Stimulated activated CD4-positive, alpha-beta T cell treated with anti-CD3 and anti-CD28 coated beads, Interleukin-2, amount 100 ng/mL, for 24 hours (primary cell): ENCODE measurements at regions not wholly inside any gene's neighbourhood (a gene's known extent, or its start where the extent isn't known, plus 50 kb on each side); places are given as distances from the start of the nearest gene placed in this dataset.

Experiments used
- DNase-seq, 2 donors: peaks; one replicate each; pipeline ENCODE4 v3.0.0-alpha.2; 2020

DNA sequence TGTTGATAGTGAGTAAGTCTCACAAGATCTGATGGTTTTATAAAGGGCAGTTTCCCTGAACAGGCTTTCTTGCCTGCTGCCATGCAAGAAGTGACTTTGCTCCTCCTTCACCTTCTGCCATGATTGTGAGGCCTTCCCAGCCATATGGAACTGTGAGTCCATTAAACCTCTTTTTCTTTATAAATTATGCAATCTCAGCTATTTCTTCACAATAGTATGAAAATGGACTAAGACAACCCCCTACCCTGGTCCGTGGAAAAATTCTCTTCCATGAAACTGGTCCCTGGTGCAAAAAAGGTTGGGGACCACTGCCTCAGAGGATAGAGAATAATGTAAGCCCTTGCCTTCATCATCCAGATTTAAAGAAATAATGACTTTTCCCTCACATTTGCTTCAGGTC, 861.3 kb downstream of the QKI start:
- no peak for DNase-seq

GRCh38 chr6:164274493-164274892, 860.0 kb downstream of the QKI start:
- DNase-seq: no peak

GRCh38 chr6:164273491-164273890, 859.0 kb downstream of the QKI start:
- no peak for DNase-seq

- no peak for DNase-seq
These were observed 852.3 kb downstream of the QKI start for GRCh38 chr6:164266851-164267250.

- no peak for DNase-seq
These were observed 847.8 kb downstream of the QKI start for GRCh38 chr6:164262348-164262747.

GRCh38 chr6:164258421-164258820, 843.9 kb downstream of the QKI start:
- DNase-seq: no peak

GRCh38 chr6:164252948-164253347, 838.4 kb downstream of the QKI start:
- DNase-seq: no peak

DNA sequence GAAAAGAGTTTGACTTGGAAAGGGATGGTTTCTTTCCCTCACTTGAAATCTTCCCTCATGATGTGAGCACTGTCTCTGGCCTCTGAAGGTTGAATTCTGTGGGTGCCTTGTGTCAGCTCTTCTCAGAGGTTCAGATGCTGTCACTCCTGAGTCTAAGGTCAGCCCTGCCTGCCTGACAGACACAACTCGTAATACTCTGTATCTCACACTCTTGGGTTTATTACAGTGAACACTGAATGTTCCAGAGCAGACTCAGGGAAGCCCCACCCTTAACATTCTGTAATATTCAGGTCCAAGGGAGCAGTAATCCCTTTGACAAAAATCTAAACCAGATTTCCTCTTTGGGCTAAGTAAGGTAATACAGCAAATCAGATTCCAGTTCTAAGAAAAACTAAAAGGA, 837.8 kb downstream of the QKI start:
- no peak for DNase-seq

GRCh38 chr6:164247106-164247505, 832.6 kb downstream of the QKI start:
- DNase-seq: no peak

DNA sequence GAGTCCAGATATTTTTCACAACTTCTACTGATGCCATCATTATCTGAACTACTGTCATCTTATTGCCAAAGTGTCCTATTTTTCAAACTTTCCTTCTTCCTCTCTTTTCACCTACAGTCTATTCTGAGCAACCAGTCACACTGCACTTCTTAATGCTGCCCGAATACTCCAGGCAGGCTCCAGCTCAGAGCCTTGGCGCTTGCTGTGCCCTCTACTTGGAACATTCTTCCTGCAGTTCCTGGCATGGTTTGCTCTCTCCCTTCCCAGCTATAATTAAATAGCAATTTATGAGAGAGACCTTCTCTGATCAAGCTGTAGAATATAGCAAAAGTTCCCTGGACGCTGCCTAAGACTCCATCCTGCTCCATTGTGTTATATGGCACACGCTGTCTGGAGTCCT, 831.6 kb downstream of the QKI start:
- DNase-seq: no peak

DNA sequence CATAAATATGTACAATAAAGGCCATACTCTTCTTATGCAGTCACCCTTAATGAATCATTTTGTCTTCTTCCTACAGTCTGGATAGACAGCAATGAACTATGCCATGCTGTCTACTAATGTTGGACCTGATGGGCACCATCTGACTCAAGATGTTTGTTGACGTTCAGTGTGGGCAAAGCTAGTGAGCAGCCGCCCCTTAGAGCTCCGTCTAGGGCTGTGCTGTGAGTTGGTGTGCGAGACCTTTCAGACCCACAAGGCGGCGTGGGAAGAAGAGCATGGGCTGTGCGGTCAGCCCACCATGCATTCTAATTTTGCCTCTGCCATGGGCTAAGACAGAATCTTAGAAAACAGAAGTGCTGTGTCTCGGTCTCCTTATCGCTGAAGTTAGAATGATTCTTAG, 829.4 kb downstream of the QKI start:
- DNase-seq: no peak

DNA sequence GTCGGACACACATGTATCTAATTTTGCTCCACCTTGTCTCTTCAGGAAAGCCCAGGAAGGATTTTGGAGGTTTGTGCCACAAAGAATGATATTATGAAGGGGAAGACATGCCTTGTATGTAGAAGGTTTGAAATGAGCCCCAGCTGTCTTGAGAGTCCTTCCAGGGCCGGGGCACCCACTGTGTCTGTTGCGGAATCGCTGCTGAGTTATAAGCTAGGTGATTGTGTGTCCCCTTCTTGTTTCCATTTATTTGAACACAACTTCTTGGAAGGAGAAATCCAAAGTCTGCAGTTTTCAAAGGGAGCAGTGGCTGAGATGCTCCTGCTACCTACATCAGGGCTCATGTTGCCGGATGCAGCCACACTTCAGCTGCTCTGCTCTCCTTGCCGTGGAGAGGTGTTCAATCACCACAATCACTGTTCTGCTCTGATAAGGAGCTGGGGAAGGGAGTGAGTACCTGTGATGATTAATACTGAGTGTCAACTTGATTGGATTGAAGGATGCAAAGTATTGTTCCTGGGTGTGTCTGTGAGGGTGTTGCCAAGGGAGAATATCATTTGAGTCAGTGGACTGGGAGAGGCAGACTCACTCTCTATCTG, 828.6 kb downstream of the QKI start:
- DNase-seq: no peak

- no peak for DNase-seq
These were observed 816.3 kb downstream of the QKI start for GRCh38 chr6:164230804-164231203.

DNA sequence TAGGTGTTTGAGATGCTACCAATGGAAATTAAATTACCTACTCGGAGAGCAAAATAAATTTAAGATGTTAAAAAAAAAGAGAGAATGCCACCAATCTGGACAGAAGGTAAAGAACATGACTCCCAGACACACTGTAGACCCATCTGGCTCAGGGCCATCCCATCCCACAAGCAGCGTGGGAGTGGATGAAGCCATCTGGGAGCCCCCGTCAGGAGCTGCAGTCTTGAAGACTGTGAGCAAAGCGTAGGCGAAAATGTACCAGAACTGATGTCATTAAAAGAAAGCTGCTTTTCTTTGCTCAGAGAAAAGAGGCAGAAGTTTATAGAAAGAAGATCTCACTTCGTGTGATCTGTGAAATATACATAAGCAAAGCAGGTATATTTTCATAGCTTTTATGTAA, 815.7 kb downstream of the QKI start:
- no peak for DNase-seq

GRCh38 chr6:164229716-164230115, 815.2 kb downstream of the QKI start:
- no peak for DNase-seq

GRCh38 chr6:164227952-164228522, 813.5 kb downstream of the QKI start:
- no peak for DNase-seq

DNA sequence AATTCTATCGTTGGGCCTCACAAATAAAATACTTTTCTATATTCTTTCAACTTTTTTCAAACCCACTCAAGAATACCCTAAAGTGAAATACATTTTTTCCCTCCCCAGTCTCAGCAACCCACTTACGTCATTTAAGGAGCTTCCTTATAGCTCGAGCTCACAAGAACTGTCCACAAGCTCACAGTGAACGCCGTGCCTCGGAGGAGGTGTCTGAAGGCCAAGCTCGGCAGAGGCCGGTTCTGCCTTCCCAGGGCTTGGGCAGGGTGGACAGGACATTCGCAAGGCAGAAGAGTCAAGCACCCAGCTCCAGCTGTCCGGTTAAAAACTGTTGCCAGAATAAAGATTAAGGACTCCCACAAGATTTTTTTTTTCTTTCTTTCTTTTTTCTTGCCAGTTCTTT, 802.3 kb downstream of the QKI start:
- no peak for DNase-seq

DNA sequence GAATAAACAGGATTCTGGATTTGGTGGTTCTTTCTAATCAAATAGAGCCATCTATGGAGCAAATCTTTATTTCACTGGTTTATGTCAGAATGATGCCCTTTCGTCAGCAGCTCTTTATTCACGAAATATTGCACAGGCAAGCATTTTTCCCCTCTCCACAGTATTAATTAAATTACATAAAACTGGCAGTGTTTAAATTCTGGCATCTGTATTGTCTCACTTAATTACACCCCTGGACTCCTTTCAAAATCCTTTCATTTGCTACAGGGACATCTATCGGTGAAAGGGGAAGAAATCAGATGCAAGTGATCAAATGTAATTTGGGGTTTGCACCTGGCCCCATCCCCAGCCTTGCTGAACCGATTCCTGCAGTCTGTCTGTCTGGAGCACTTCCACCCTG, 801.9 kb downstream of the QKI start:
- no peak for DNase-seq

- DNase-seq: no peak
These were observed 799.5 kb downstream of the QKI start for GRCh38 chr6:164214066-164214465.

DNA sequence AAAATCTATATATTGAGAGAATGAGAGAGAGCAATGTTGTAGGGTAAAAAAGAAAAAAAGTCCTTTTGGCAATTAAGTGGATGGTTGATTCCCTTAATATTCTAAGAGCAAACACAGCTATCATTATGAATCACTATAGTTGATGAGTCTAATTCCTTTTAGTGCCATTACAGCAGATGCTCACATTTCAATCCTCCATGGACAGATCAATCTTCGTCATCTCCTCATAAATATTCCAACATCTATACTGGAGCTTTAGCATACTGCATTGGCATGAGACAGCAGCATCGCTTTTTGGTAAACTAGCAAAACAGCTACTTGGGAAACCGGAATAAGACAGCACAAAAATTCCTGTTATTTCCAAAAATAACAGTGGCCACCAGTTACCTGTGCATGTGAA, 796.7 kb downstream of the QKI start:
- no peak for DNase-seq

DNA sequence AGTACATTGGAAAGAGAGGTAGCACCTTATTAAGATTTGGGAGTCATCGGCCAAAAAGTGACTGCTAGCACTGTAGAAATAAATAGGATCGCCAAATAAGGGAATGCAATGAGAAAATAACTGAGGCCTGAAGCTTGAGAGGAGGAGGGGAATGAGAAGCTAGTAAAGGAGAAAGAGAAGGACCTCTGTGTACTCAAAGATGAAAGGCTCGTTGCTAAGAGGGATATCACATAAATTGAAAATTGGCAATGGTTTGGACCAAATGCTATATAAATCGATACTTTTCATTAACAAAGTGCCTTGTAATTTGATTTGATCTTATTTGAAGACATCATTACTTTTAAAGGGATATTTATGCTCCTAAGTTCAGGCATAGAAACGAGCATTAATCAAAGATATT, 796.3 kb downstream of the QKI start:
- no peak for DNase-seq

DNA sequence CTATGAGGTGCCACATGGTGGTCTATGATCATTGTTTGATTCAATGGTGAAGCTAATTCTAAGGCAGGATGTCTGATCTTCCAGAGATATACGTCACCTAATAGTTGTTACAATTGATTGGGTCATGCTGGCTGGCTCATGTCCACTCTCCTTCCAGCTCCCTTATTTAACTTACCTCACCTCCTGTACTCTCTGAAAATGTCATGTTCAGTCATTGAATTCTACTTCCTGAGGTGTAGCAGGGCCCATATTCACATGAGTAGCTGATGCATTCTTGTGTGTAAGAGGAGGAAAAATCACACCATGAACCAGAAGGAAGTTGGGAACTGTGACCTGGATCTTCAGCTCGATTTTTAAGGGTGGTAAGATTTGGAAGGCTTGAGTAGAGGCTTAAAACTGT, 795.8 kb downstream of the QKI start:
- no peak for DNase-seq

DNA sequence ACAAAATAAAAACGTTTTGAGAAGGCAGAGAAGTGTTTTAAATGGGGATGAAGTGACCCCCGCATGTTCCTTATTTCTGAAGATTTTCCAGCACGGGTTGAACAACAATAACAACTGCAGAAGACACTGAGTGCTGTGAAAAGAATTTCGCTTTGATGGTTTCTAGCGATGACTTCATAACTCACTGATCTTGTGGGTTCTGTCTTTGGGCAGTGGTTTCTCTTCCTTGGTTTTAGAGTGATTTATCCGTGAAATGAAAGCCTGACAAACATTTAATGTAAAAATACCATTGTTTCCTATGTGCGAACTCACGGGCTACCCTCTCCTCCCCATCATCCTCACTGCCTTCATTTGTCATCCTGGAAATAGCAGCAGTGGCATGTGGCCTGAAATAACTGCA, 793.9 kb downstream of the QKI start:
- no peak for DNase-seq

GRCh38 chr6:164206807-164207423, 792.4 kb downstream of the QKI start:
- DNase-seq: no peak

DNA sequence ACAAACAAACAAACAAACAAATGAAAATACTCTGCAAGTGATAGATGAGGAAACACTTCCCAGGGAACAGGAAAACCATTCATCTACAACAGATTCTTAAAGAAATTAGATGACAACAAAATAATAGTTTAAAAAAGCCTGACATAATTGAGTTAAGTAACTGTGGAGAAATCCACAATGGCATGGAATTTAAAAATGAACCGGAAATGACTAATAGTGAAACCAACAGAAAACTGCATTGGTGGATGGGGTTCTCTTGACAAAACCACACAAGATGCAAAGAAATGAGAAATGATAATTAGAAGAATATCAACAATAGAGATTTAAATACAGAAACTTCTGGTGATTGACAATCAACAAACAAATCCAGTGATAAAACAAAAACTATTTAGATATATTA, 785.6 kb downstream of the QKI start:
- DNase-seq: no peak
